ENCODE measurements at regions not wholly inside any gene's neighbourhood (a gene's known extent, or its start where the extent isn't known, plus 50 kb on each side); places are given as distances from the start of the nearest gene placed in this dataset.

- no peak for DNase-seq
Observed at GRCh38 chr6:104409913-104410312, 449.8 kb downstream of the HACE1 start.

DNA sequence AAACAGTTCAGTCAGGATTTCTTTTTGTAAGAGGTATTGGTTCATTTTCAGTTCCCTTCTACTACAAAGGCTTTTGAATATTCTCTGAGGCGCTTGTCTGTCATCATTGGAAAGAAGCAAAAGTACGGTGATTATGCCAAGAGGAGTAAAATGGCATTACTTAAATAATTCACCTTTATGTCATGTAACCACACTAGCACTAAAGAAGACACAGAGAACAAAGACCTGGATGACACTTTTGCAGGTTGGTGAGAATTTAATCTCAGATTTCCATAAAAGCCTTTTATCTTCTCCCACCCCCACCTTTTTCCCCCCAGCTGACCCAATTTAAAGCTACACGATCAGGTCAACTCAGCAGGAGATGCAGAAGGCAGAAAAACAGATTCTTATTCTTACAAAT is 451.8 kb downstream of the HACE1 start:
- DNase-seq = no peak

- no peak for DNase-seq
Observed at GRCh38 chr6:104404377-104404776, 455.3 kb downstream of the HACE1 start.

DNA sequence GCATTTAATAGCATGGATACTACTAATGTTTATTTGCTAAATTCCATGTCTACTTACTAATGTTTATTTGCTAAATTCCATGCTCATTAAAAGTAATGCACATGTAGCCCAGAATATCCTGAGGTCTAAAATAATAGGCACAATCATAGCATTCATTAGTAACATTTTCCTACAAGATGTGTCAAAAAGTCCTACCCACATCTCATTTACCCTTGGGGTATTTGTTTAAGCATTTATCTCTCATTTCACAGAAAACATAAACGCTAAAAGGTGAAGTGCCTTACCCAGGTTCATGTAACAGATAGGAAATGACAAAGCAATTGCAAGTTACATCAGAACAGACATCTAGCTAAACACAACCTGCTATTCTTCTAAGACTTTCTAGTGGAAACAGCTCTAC is 457.1 kb downstream of the HACE1 start:
- no peak for DNase-seq

- DNase-seq = no peak
Observed at GRCh38 chr6:104401926-104402325, 457.8 kb downstream of the HACE1 start.

GRCh38 chr6:104400844-104401243 is 458.9 kb downstream of the HACE1 start:
- no peak for DNase-seq

DNA sequence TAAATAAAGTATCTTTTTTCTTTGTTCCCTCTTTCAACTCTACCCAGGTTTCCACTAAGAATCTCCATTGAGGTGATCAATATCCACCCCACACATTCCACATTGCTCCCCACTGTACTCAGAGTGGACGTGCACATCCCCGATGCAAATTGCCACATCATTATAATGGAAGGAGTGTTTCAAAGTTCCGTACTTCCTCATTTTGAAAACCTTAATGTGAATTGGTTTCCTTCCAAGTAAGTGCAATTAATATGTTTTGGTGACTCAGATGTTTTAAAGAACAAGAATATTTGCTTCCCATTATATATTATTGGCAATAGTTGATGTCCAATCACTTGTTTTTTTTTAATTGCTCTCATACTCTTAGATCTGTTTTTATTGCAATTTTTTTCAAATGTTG is 463.6 kb downstream of the HACE1 start:
- DNase-seq = no peak

GRCh38 chr6:104381907-104382306 is 477.8 kb downstream of the HACE1 start:
- DNase-seq = no peak

DNA sequence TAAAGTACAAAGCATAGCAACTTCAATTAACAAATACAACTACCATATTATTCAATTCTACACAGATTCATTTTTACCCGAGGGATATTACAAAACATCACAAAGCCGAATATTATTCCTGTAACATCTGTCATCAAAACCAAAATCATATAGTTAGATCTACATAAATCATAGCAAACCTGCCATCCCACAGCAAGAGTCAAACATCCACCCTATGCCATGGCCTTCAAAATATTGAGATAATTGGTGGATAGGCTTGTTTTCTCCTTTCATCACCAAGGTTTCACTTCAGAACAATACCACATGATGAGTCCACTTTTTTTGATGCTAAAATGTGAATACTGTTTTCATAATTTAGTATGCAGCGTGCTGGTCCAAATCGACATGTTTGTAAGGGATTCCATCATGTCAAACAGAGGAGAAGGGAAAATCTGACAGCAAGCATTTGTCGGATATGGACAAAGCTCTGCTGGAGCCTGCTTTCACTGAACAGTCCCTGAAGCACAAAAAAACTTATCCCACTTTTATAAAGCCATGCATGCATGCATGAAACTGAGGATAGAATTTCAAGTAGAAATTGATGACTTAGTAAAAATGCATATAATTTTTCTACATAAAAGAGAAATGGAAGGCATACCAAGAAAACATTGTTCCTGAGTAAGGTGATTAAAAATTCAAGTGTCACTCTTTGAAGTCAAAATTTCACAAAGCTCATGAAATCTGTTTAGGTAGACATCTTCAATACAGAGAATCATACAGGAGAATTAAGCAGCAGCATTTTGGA is 494.1 kb downstream of the HACE1 start:
- DNase-seq = no peak

DNA sequence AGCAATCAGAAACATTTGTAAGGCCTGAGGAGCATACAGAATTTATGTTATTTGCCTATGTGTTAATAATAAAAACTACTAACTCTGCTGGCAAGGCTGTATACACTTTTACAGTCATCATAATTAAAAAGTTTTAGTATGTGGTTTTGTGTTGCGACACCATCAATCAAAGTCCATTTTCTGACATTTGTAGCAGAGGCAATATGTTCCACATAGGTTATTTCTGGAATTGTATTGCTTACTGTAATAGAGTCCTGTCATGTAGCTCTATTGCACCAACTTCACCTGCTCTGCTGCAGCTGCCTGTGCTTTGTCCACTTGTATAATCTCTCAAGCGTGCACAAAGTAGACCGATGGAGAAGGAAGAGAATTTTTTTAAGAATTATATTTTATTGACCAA is 501.8 kb downstream of the HACE1 start:
- no peak for DNase-seq

DNA sequence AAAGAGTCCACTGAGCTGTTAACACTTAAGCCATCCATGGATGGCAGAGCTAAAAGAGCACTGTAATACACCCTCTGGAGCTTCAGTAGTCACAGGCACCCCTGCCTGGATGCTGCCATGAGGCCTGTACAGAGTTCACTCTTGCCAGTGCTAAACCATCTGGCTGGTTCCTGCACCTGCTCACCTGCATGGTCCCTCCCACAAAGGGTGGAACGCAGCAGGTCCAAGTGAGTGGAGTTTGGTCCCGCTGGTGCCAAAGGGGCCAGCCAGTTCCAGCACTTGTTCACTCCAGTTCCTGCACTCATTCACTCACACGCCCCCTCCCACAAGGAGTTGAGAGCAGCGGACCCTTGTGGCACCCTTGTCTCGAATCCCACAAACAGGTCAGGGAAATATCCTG is 503.5 kb downstream of the HACE1 start:
- no peak for DNase-seq

GRCh38 chr6:104349191-104349590 is 510.5 kb downstream of the HACE1 start:
- no peak for DNase-seq

GRCh38 chr6:104344223-104344622 is 515.5 kb downstream of the HACE1 start:
- DNase-seq = no peak

DNA sequence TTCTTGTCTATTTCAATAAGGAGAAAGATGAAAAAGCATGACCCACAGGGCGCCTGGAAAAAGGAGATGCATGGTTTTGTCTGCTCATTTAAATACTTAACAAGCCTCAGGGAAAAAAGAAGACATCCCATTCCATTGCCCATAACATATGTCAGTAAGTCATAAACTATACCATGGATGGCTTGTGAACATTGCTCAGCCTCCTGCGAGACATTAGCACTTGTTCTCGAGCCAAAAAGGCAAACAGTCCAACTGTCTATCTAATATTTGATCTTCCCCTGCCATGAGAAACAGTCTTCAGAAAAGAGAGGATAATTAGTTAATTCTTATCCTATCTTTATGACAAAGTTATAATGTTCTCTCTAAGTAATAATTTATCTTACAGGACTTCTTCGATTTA is 527.4 kb downstream of the HACE1 start:
- DNase-seq = no peak

GRCh38 chr6:104326173-104327001 is 533.3 kb downstream of the HACE1 start:
- no peak for DNase-seq

- no peak for DNase-seq
Observed at GRCh38 chr6:104325341-104326172, 534.2 kb downstream of the HACE1 start.

DNA sequence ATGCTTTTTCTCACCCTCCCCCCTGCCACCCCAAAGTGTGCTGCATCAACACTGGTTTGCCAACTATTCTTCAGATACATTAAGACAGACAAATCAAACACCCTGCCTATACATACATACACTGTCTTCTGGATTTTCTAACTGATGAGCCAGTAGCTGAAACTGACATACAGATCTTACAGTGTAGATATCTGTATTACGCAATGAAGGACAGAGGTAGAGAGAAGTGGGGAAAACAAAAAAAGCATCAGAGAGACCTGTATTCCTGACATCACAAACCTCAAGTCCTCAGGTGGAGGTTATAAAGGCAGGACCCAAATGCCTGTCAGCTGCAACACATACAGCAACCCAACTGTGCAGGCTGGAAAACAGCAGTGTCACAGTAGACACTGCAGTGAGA is 535.4 kb downstream of the HACE1 start:
- no peak for DNase-seq

- no peak for DNase-seq
Observed at GRCh38 chr6:104322841-104323240, 536.9 kb downstream of the HACE1 start.

GRCh38 chr6:104321301-104321700 is 538.4 kb downstream of the HACE1 start:
- no peak for DNase-seq

DNA sequence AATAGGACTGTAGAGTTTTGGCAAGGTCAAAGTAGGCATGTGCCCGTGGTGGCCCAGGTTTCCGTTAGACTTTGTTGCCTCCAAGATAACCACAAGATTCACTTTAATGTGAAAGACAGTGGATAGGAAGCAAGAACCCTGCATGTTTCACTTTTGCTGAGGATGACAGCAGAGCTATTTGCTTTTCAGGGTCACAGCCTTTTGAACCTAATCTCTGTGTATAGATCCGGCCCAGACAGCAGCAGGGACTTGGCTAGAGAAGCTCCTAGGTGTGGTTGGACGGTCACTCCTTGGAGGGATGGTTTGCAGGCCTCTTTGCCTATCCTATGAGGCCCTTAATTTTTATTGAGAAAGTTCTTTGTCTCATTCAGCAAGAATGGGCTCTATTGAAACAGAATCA is 538.8 kb downstream of the HACE1 start:
- DNase-seq = no peak

DNA sequence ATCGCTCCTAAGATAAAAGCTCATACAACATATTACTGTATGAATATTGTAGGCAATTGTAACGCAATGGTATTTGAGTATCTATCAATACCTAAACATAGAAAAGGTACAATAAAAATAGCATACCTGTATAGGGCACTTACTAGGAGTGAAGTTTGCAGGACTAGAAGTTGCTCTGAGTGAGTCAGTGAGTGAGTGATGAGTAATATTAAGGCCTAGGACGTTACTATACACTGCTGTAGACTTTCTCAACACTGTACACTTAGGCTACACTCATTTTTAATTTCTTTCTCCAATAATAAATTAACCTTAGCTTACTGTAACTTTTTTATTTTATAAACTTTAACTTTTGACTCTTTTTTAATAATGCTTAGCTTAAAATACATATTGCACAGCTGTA is 546.9 kb downstream of the HACE1 start:
- DNase-seq = no peak

- no peak for DNase-seq
Observed at GRCh38 chr6:104306211-104306610, 553.5 kb downstream of the HACE1 start.

DNA sequence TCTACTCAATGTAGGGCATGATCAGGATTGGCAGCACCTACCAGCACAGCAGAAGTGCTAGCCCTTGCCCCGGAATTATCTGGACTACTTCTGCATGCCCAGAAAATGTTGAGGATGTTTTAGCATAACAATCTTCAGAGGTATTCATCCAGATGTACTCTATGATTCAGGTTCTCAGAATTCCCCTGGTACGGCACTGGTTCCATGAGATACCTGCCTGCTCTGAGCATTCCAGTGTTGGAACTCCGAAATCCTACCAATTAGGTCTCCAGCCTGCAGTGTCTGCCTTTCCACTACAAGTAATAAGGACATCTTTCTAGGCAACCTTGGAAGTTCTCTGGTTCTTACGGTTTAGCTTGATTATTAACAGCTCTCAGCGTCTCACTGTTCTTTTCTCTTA is 554.5 kb downstream of the HACE1 start:
- no peak for DNase-seq
